GM21381 (cell line): ENCODE measurements at regions not wholly inside any gene's neighbourhood (a gene's known extent, or its start where the extent isn't known, plus 50 kb on each side); places are given as distances from the start of the nearest gene placed in this dataset.

Source experiments
- ATAC-seq: cut with Tn5 transposase; IDR thresholded peaks from one replicate; pipeline ENCODE4 v1.9.1; 2021; ENCODE audit warnings: mild to moderate bottlenecking, moderate library complexity; ENCODE audit not compliant: unreplicated experiment

GRCh38 chr9:20012232-20012631, 223.4 kb upstream of the SLC24A2 start:
- no peak for ATAC-seq

- no peak for ATAC-seq
These were observed 220.8 kb upstream of the SLC24A2 start for GRCh38 chr9:20009606-20010005.

GRCh38 chr9:20002011-20002410, 213.2 kb upstream of the SLC24A2 start:
- no peak for ATAC-seq

- no peak for ATAC-seq
These were observed 212.2 kb upstream of the SLC24A2 start for GRCh38 chr9:20001058-20001457.

- peak; percentile 87 for ATAC-seq
These were observed 210.7 kb upstream of the SLC24A2 start for GRCh38 chr9:19999491-20000057.

GRCh38 chr9:19998823-19999455, 210.1 kb upstream of the SLC24A2 start:
- ATAC-seq = no peak

GRCh38 chr9:19998153-19998552, 209.3 kb upstream of the SLC24A2 start:
- ATAC-seq = no peak

GRCh38 chr9:19995619-19996018, 206.8 kb upstream of the SLC24A2 start:
- ATAC-seq = no peak

- ATAC-seq = no peak
These were observed 205.5 kb upstream of the SLC24A2 start for GRCh38 chr9:19994296-19994695.

GRCh38 chr9:19992556-19992955, 203.7 kb upstream of the SLC24A2 start:
- ATAC-seq = no peak

- ATAC-seq = no peak
These were observed 200.4 kb upstream of the SLC24A2 start for GRCh38 chr9:19989213-19989612.

- no peak for ATAC-seq
These were observed 199.4 kb upstream of the SLC24A2 start for GRCh38 chr9:19988281-19988680.

- no peak for ATAC-seq
These were observed 196.2 kb upstream of the SLC24A2 start for GRCh38 chr9:19985081-19985480.

- no peak for ATAC-seq
These were observed 187.4 kb upstream of the SLC24A2 start for GRCh38 chr9:19976226-19976625.

- ATAC-seq = no peak
These were observed 186.7 kb upstream of the SLC24A2 start for GRCh38 chr9:19975499-19975898.

- ATAC-seq = no peak
These were observed 180.9 kb upstream of the SLC24A2 start for GRCh38 chr9:19969721-19970120.

- ATAC-seq = no peak
These were observed 179.1 kb upstream of the SLC24A2 start for GRCh38 chr9:19967888-19968459.

GRCh38 chr9:19967216-19967887, 178.5 kb upstream of the SLC24A2 start:
- ATAC-seq = no peak

GRCh38 chr9:19965336-19965735, 176.5 kb upstream of the SLC24A2 start:
- ATAC-seq = no peak

- no peak for ATAC-seq
These were observed 159.2 kb upstream of the SLC24A2 start for GRCh38 chr9:19947996-19948395.

- ATAC-seq = no peak
These were observed 157.7 kb upstream of the SLC24A2 start for GRCh38 chr9:19946441-19947109.

- ATAC-seq = no peak
These were observed 153.0 kb upstream of the SLC24A2 start for GRCh38 chr9:19941874-19942273.
